Fibroblast of skin of right quadriceps (primary cell): ENCODE measurements at regions not wholly inside any gene's neighbourhood (a gene's known extent, or its start where the extent isn't known, plus 50 kb on each side); places are given as distances from the start of the nearest gene placed in this dataset.

Source experiments
- DNase-seq: peaks from one replicate; pipeline ENCODE4 v3.0.0-alpha.2; 2013

GRCh38 chr15:73001840-73002239 is 50.4 kb upstream of the NEO1 start:
- no peak for DNase-seq

DNA sequence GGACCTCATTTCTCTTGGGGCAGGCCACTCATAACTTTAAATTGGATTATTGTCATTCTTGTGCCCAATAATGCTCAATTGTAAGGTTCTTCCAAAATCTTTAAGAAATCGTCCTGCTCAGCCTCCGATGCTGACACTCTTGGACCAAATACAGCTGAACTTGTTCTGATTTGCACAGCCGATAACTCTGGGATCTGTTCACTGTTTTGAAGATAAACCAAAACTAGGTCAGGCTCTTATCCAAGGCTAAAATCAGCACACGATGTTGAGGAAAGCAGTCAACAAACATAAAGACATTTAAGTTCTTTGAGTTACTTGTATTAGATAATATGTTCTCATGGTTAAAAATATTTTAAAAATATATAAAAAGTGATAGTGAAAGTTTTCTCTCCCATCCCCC is 52.0 kb upstream of the NEO1 start:
- no peak for DNase-seq

- no peak for DNase-seq
Observed at GRCh38 chr15:72999586-72999985, 52.7 kb upstream of the NEO1 start.

DNA sequence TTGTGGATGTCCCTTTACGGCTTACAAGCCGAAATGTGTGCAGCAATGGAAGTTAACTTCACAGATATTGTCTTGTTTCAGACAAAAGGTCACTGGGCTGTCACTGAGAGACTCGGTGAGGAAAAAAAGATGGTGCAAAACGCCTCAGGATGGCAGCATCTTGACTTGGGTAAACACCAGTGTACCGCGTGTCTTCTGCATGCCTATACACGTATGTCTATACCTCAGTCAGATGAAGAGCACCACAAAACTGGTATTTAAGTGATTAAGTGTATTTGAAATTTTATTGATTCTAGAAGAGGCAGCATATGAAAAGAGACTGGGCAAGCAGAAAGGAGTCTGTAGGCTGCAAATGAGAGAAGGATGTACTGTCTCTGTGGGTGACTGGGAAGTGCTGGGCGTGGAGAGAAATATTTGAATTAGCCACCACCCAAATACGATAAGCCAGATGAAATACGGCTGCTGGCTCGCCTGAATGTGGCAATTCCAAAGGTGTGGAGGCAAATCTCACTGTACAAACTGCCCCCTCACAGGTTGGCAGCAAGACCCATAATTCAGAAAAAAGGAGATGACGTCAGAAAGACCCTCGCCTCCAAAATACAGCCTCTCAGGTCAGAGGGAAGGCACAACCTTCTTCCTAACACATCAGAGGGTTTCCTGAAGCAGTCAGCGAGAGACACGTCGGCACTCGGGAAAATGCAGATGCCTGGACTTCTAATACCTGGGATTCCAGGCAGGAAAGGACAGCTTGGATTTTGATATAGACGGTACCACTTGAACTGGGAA is 53.4 kb upstream of the NEO1 start:
- no peak for DNase-seq

DNA sequence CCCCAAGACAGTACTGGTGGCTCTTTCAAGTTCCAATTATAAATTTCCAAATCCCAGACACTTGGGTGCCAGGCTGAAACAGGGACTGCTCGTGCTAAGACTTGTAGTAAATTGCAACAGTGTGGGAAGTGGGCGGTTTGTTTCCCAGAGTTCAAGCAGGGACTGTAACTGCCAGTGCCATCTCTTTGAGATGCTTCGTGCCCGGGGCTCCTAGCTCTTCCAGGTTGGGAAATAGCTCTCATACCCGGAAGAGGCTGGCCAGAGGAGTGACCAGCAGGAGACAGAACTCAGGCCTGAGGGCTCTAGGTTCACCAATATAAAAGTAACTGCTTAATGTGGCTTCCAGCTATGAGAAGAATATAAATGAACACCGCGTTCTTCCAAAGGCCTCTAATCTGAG is 54.0 kb upstream of the NEO1 start:
- no peak for DNase-seq

DNA sequence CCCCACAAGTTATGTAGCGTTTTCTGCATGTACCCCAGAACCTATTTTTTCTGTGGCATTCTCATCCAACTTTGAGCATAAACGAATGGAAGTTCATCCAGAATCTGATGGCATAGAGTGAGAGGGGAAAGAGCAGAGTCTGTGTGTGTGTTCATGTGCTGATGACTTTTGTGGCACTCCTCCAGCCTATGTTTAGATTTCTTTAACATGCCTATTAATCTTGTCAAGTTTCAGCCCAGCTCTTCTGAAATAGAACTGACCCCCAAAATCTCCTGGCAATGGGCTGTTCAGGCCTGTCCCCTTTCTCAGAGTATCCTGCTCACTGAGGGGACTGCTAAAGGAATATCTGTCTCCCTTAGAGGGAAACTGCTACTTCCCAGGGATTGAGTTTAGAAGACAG is 56.4 kb upstream of the NEO1 start:
- DNase-seq: no peak

DNA sequence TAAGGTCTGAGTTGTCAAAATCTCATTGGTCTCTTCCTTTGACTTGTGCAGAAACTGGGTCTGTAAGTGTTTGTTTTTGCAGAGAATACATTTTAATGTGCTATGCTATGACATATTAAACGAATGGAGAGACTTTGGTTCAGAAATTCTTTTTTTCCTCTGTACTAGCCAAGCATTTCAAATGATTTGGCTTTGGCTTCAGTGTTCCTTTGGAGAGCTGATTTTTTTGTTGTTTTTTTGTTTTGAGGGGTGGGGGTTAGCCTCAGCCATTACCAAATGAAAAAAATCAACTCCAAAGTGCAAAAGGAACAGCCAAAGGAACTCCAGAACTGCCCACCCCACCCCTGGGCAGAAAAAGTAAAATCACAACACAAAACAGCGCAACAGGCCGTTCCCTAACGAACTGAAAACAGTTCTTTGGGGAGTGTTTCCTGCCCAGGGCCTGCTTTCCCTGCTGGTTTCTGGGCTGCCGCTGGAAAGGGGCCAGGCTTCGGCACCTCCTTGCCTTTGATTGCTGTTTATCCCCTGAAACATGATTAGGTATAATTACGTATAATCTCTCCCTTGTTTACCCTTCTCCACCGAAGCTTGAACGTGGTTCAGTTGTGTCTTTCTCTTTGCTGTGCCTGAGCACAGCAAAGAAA is 57.6 kb upstream of the NEO1 start:
- DNase-seq: no peak

GRCh38 chr15:72992841-72993252 is 59.4 kb upstream of the NEO1 start:
- peak; percentile 31 for DNase-seq

- DNase-seq: peak; percentile 63
Observed at GRCh38 chr15:72991026-72991425, 61.2 kb upstream of the NEO1 start.

GRCh38 chr15:72983801-72984545 is 68.3 kb upstream of the NEO1 start:
- DNase-seq: peak; percentile 37

- DNase-seq: peak; percentile 42
Observed at GRCh38 chr15:72982714-72983113, 69.5 kb upstream of the NEO1 start.

- DNase-seq: no peak
Observed at GRCh38 chr15:72980661-72981060, 71.6 kb upstream of the NEO1 start.

GRCh38 chr15:72979791-72980190 is 72.5 kb upstream of the NEO1 start:
- DNase-seq: no peak

DNA sequence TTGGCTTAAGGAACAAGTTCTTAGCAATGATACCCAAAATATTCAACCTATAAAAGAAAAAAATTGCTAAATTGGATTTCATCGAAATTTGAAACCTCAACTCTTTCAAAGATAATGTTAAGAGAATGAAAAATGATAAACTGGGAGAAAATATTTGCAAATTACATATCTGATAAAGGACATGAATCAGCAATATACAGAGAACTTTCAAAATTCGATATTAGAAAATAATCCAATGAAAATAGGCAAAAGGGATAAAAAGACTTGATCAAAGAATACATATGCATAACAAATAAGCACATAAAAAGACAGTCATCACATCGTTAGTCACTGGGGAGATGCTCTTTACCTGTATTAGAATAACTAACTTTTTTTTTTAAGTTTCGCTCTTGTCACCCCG is 73.0 kb upstream of the NEO1 start:
- DNase-seq: no peak

- DNase-seq: no peak
Observed at GRCh38 chr15:72978223-72978622, 74.0 kb upstream of the NEO1 start.

- no peak for DNase-seq
Observed at GRCh38 chr15:72972362-72972761, 79.9 kb upstream of the NEO1 start.

- DNase-seq: no peak
Observed at GRCh38 chr15:72971766-72972165, 80.5 kb upstream of the NEO1 start.

GRCh38 chr15:72970933-72971760 is 81.1 kb upstream of the NEO1 start:
- peak; percentile 9 for DNase-seq

DNA sequence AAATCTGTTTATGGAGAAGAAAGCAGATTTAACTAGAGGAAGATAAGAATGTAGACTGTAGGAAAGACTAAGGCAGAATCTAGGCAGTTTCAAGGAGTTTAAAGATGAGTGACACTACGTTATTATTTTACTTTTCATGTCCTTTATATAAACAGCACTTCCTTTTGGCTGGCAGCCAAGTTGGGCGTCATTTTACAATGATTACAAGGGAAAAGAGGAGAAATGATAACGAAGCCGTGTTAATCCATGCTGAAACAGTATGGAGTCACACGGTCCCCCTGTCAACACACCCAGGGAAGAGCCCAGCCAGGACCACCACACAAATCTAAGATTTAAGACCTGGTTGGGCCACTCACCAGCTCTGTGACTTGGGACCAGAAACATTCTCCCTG is 83.7 kb upstream of the NEO1 start:
- no peak for DNase-seq

DNA sequence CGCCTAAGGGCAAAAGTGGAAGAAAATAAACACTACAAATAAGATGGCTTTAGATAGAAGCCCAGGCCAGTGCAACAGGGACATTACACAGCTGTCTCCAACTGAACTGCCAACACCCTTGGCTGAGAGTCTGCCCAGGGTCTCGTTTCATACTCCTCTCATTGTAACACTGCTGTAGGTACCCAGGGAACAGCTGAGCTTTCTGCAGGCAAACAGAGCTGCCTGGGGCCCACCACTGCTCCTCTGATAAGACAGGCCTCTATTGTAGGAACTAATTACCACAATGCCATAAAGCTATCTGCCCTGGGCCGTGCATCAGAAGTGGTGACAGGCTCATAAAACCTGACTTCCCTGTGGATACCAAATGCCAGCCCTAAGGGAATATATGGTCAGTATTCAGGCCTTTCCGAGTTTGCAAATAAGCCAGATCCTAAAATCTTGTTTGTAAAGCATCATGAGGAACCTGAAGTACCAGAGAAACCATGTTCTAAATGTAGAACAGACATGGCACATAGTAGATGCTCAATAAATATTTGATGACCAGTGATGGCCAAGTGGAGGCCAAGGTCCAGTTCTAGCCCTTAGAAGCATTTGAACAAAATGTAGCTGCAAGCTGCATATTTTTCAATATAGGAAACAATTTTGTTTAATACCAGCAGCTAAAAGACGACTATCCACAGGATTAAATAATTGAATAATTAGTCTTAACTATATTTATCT is 84.3 kb upstream of the NEO1 start:
- DNase-seq: no peak

- DNase-seq: no peak
Observed at GRCh38 chr15:72967397-72967796, 84.9 kb upstream of the NEO1 start.

DNA sequence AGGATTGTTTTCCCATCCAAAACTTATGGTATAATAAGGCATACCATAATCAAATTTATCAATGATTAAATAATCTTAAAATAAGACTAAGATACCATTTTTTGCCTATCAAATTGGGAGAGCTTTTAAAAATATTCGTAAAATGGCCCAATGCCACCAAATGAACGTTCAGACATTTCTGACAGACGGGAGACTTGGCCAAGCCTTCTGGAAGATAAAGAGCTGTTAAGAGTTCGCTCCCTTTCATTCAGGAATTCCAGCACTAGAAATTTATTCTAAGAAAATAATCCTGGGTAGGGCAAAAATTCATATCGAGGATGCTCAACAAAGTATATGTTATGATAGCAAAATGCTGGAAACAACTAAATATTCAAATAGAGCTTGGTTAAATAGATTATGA is 85.6 kb upstream of the NEO1 start:
- no peak for DNase-seq
